GM12874 (cell line): ENCODE measurements at regions not wholly inside any gene's neighbourhood (a gene's known extent, or its start where the extent isn't known, plus 50 kb on each side); places are given as distances from the start of the nearest gene placed in this dataset.

Experiments
- TF ChIP-seq, protein P1 (sequence below): IDR thresholded peaks from 2 replicates; pipeline ENCODE4 v1.5.1; 2011; ENCODE audit warnings: low read depth, mild to moderate bottlenecking, control low read depth, low read length, moderate library complexity; ENCODE audit not compliant: insufficient read depth

DNA sequence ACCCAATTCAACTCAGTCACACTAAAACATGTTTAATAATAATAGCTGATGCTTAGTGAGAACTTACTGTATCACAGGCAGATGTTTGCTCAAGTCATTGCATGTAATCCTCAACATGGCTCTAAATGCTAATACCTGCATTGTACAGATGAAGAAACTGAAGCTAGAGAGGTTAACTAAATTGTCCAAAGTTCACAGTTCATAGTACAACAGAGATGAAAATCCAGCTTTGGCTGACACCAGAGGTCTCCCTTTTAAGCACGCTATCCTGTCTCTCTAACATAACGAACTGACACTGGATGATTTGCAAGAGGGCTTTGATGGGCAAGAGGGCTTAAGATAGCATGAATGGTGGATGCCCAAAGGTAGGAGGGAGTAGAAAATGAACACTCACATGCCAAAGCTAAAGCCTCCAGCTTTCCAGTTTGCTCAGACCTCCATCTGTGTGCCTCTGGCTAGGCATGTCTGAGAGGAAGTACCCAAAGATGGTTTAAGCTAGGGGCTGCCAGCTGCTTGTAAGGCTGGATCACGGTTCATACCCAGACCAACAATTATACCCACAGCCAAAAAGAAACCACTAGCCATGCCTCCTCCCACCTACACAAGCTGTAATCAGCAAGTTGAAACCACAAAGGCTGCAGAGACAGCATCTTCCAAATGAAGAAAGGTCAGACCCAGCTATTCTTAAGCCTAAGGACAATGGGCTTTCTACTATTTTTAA lies 196.9 kb upstream of the UBL3 start:
- TF ChIP-seq, protein P1, sequence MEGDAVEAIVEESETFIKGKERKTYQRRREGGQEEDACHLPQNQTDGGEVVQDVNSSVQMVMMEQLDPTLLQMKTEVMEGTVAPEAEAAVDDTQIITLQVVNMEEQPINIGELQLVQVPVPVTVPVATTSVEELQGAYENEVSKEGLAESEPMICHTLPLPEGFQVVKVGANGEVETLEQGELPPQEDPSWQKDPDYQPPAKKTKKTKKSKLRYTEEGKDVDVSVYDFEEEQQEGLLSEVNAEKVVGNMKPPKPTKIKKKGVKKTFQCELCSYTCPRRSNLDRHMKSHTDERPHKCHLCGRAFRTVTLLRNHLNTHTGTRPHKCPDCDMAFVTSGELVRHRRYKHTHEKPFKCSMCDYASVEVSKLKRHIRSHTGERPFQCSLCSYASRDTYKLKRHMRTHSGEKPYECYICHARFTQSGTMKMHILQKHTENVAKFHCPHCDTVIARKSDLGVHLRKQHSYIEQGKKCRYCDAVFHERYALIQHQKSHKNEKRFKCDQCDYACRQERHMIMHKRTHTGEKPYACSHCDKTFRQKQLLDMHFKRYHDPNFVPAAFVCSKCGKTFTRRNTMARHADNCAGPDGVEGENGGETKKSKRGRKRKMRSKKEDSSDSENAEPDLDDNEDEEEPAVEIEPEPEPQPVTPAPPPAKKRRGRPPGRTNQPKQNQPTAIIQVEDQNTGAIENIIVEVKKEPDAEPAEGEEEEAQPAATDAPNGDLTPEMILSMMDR = no peak

DNA sequence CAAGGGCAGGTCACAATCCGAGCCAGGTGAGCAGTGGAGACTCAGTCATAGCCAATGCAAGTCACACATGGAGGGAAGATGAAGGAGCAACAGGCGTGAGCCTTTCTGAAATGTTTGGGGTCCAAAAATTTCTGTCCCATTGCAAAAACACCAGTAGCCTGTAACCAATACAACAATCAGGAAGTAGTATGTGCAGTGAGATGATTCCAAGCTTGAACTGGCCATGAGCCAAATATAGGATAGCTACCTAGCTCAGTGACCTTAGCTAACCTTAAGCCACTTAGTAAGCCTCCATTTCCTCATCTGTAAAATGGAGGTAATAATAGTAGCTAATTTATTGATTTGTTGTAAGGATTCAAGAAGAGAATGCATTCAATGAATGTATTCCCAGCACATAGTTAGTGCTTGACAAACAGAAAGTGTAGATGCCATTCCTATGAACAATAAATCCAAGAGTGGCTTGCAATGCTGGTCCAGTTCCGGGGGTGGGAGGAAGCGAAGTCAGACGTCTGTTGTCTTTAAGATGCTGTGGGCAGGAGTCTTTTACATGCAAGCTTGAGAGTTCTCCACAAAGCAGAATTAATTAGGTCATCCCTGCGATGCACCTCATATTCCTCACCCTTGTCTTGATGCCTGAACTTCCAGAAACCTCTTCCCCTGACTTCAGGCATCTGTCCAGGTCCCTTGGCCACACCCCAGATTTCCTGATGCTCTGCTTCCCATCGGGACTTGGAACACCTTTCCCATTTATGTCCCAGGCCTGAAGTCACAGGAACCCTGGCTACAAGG lies 195.7 kb upstream of the UBL3 start:
- TF ChIP-seq, protein P1 = no peak

DNA sequence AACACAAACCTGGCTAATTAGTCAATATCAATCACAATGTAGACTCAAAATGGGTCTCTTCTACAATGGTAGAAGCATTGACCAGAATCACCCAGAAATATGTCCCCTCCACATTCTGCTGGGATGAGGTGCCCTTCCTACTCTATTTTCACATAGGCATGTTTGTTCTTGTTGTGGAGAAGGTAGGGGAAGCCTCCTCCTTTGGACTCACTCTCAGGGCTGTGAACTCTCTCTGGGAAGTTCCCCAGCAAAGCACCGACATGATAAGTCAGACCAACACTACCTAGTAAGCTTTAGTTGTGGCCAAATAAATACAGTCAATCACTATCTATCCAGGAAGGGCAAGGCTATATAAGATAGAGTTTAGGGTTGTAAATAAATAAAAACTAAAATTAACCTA lies 194.5 kb upstream of the UBL3 start:
- TF ChIP-seq, protein P1 = no peak

DNA sequence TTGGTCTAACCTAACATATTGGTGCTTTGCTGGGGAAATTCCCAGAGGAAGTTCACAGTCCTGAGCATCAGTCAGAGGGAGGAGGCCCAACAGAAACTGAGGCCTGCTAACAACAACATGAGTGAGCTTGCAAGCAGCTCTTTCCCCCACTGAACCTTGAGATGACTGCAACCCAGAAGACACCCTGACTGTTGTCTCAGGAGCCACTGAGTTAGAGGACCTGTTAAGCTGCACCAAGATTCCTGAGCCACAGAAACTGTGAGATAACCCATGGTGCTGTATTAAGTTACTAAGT lies 193.2 kb upstream of the UBL3 start:
- TF ChIP-seq, protein P1 = no peak

DNA sequence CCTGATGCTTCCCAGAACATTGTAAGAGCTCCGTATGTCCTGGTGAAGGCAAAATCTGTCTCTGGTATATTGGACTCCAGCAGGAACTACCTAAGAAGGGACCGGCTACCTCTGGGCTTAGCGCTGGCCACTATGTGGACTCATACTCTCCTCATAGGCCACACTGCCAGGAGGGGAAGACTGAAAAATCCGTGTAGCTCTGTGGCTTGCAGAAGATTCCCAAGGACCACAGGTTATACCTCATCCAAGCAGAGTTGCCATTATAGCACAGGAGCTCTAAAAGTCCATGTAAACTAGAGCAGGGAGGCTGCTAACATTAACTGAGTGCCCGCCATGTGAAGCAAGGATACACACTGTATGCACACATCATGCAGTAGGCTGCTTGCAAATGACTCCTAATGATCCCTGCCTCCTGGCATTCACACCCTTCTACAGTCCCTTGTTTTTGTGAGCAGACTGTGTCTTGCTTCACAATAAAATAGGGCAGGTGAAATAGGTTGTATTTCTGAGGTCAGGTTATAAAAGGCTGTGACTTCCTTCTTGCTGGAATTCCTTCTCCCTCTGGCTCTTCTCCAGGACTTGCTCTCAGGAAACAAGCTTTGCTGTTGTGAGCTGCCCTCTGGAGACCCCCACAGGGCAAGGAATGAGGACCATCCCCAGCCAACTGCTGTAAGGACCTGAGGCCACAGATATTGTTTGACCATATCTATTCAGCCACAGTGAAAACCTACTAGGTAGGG lies 192.6 kb upstream of the UBL3 start:
- TF ChIP-seq, protein P1 = no peak

DNA sequence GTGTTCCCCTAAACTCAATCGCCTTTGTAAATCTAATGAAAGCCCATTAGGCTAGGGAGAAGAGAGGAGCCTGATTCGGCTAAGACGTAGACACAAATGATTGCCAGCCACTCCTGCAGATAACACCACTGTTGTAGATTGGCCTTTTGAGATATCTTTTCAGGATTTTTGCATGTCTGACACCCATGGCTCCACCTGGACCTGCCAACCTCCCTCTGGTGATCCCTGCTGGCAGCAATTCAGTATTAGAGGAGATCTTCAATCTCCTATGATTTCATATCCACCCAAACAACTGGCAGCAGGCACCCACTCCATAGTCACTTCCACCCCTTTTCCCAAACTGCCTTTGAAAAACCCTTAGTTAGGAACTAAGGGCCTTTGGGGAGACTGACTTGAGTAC lies 191.9 kb upstream of the UBL3 start:
- TF ChIP-seq, protein P1 = no peak

DNA sequence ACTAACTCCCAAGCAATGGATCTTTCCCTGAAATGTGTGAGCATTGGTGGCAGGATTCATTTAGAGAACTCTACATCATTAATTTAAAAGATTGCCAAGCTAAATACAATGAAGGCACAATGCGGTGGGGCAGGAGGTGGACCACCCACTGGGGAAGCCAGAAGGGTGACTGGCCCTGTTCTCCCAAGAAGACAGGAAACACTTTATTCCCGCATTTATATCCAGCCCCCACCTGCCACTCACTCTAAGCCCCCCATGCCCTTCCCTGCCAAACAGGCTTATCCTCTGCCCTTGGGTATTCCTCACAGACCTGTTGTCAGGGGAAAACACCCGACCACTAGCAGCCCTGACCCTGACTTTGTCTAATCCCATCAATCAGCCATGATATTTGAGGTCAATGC lies 189.1 kb upstream of the UBL3 start:
- TF ChIP-seq, protein P1 = no peak
